ENCODE measurements at regions not wholly inside any gene's neighbourhood (a gene's known extent, or its start where the extent isn't known, plus 50 kb on each side); places are given as distances from the start of the nearest gene placed in this dataset.

DNA sequence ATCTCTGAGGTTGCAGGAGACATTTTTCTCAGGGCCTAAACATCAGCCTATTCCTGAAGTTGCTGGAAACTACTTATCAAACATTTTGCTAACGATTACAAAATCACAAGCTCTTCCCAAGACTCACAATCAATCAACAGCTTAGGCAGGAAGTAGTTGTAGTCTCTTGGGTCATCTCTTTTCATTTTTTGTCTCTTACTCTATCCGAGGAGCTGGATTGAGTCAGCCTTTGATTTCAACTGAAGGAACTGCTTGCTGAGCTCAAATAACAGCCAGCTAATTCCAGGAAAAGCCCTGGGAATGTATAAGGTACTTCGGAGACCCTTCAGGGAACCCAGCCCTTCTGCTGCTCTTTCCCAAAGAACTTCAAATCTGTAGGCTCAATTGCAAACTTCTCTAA, 398.9 kb downstream of the PLK2 start:
- H3K36me3 ChIP-seq (ENCODE audit: control insufficient read depth, insufficient read depth, low read length): no peaks in the 10 kb centered on the region
- no peak overlapping the region for H3K27ac ChIP-seq (ENCODE audit: low read depth, low read length)
- no peaks in the 10 kb centered on the region for H3K27me3 ChIP-seq (ENCODE audit: control insufficient read depth, insufficient read depth, low read length)
- no peak overlapping the region for H3K9ac ChIP-seq (ENCODE audit: low read length)
- H3K4me3 ChIP-seq (ENCODE audit: low read length): no peak overlapping the region
- H3K4me1 ChIP-seq (ENCODE audit: control insufficient read depth, insufficient read depth, low read length): no peaks in the 10 kb centered on the region

DNA sequence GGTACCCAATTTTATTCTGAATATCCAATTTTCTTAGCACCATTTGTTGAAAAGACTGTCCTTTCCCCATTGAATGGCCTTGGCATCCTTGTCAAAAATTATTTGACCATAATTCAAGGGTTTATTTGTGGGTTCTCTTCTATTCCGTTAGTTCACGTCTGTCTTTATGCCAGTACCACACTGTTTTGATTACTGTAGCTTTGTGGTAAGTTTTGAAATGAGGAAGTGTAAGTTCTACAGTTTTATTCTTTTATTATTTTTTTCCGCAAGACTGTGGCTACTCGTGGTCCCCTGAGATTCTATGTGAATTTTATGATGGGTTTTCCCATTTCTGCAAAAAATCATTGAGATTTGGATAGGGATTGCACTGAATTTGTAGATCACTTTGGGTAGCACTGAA, 402.6 kb downstream of the PLK2 start:
- H3K9ac ChIP-seq (ENCODE audit: low read length): no peak overlapping the region
- no peaks in the 10 kb centered on the region for H3K4me1 ChIP-seq (ENCODE audit: control insufficient read depth, insufficient read depth, low read length)
- no peak overlapping the region for H3K4me3 ChIP-seq (ENCODE audit: low read length)
- H3K27ac ChIP-seq (ENCODE audit: low read depth, low read length): no peak overlapping the region
- no peaks in the 10 kb centered on the region for H3K36me3 ChIP-seq (ENCODE audit: control insufficient read depth, insufficient read depth, low read length)
- H3K27me3 ChIP-seq (ENCODE audit: control insufficient read depth, insufficient read depth, low read length): no peaks in the 10 kb centered on the region

DNA sequence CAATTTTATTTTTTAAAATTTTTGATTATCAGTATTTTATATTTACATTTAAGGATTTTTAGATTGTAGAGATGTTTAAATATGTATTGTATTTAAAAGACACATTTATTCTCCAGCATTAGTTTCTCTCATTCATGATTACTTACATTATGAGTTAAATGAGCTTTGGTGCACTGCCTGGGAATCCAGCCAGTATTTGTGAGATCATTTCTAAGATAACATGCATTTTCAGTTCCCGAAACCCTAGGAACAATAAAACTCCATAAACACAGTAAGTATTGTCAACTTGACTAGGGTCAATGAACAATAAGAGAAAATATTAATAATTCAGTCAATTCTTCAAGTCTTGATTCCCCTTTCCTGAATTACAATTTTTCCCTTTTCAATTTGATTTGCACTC, 403.3 kb downstream of the PLK2 start:
- no peaks in the 10 kb centered on the region for H3K27me3 ChIP-seq (ENCODE audit: control insufficient read depth, insufficient read depth, low read length)
- no peaks in the 10 kb centered on the region for H3K4me1 ChIP-seq (ENCODE audit: control insufficient read depth, insufficient read depth, low read length)
- H3K4me3 ChIP-seq (ENCODE audit: low read length): no peak overlapping the region
- H3K36me3 ChIP-seq (ENCODE audit: control insufficient read depth, insufficient read depth, low read length): no peaks in the 10 kb centered on the region
- H3K27ac ChIP-seq (ENCODE audit: low read depth, low read length): no peak overlapping the region
- no peak overlapping the region for H3K9ac ChIP-seq (ENCODE audit: low read length)

DNA sequence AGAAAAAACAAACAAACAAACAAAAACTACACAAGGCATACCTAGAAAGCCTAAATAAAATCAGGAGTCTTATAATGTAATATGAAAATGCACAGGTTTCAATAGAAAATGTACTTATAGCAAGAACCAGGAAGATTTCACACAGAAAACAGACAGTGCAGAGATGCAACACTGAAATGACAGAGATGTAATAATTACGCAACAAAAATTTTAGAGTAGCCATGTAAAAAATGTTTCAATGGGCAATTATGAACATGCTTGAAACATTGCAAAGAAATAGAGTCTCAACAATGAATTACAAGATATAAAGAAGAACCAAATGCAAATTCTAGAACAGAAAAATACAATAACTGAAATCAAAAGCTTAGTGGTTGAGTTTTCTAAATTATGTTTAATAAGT, 405.9 kb downstream of the PLK2 start:
- Histone ChIP-seq H3K4me3 (ENCODE audit: low read length) (no peak overlapping the region), H3K36me3 (ENCODE audit: control insufficient read depth, insufficient read depth, low read length) (no peaks in the 10 kb centered on the region), H3K27me3 (ENCODE audit: control insufficient read depth, insufficient read depth, low read length) (no peaks in the 10 kb centered on the region), H3K4me1 (ENCODE audit: control insufficient read depth, insufficient read depth, low read length) (no peaks in the 10 kb centered on the region), H3K27ac (ENCODE audit: low read depth, low read length) (no peak overlapping the region), H3K9ac (ENCODE audit: low read length) (no peak overlapping the region)

DNA sequence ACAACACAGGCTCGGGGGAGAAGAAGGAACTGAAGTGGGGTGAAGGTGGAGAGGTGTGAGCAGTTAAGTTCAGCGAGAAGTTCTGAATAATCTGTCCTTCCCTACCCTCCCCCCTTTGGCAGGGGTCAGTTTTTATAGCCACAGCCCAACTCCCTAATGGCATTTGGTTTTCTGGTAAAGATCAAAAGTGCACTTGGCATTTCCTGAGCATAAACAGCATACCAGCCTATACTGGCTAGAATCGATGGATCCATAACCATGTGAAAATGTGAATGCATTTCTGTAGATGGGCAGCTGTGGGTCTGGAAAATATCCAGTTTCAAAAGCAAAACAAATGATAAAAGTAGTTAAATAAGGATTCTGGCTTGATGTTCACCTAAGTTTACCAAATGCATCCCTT, 410.9 kb downstream of the PLK2 start:
- no peaks in the 10 kb centered on the region for H3K36me3 ChIP-seq (ENCODE audit: control insufficient read depth, insufficient read depth, low read length)
- no peak overlapping the region for H3K9ac ChIP-seq (ENCODE audit: low read length)
- no peaks in the 10 kb centered on the region for H3K27me3 ChIP-seq (ENCODE audit: control insufficient read depth, insufficient read depth, low read length)
- H3K4me3 ChIP-seq (ENCODE audit: low read length): no peak overlapping the region
- no peaks in the 10 kb centered on the region for H3K4me1 ChIP-seq (ENCODE audit: control insufficient read depth, insufficient read depth, low read length)
- H3K27ac ChIP-seq (ENCODE audit: low read depth, low read length): no peak overlapping the region

DNA sequence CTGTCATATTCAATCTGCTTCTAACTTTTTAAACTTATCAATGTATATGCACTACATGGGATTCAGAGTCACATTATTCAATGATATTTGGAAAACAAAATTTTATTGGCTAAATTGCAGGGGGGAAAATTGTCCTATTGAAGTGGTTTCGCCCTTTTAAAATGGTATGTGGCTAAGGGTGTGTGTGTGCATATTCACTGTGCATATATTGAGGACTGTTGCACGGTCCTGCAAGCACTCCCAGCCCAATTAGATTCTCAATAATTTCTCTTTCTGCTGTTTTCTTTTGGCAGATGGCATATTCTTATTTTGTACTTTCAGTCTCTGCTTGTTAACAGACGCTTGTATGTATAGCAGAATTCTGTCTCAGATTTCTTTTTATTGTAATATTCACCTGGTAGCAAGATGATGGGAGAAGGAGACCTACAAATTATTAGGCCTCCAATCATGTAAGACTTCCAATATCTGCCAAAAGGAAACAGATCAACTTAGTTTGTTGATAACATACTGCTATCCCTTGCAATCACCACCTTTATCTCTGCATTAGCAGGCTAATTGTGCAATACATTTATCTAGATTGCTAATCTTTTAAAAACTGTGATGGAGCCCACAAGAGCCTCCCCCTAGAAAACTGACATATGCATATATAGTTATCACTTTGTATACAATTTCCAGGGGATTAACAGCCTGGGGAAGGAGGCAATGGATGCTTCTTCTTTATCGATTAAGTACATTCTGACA, 411.5 kb downstream of the PLK2 start:
- Histone ChIP-seq H3K27me3 (ENCODE audit: control insufficient read depth, insufficient read depth, low read length) (no peaks in the 10 kb centered on the region), H3K9ac (ENCODE audit: low read length) (no peak overlapping the region), H3K4me1 (ENCODE audit: control insufficient read depth, insufficient read depth, low read length) (no peaks in the 10 kb centered on the region), H3K27ac (ENCODE audit: low read depth, low read length) (no peak overlapping the region), H3K36me3 (ENCODE audit: control insufficient read depth, insufficient read depth, low read length) (no peaks in the 10 kb centered on the region), H3K4me3 (ENCODE audit: low read length) (no peak overlapping the region)

DNA sequence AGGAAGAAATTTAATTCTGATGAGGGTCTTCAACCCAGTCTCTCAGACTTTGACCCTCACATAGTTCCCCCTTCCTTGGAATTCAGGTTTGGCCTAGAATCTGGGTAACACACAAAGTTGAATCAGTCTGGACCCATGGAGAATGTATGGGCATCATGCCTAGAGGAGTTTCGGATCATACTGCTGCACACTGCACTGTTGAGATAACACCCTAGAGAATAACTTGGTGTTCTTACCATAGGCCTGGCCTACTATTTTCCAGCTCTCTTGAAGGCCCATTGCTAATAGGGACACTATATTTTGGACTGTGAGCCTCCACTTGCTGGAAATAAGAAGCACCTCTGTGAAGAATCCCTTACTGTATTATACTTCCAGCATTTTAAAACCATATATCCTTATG, 413.5 kb downstream of the PLK2 start:
- H3K36me3 ChIP-seq (ENCODE audit: control insufficient read depth, insufficient read depth, low read length): no peaks in the 10 kb centered on the region
- H3K4me1 ChIP-seq (ENCODE audit: control insufficient read depth, insufficient read depth, low read length): no peaks in the 10 kb centered on the region
- H3K9ac ChIP-seq (ENCODE audit: low read length): no peak overlapping the region
- no peak overlapping the region for H3K4me3 ChIP-seq (ENCODE audit: low read length)
- H3K27me3 ChIP-seq (ENCODE audit: control insufficient read depth, insufficient read depth, low read length): no peaks in the 10 kb centered on the region
- H3K27ac ChIP-seq (ENCODE audit: low read depth, low read length): no peak overlapping the region

DNA sequence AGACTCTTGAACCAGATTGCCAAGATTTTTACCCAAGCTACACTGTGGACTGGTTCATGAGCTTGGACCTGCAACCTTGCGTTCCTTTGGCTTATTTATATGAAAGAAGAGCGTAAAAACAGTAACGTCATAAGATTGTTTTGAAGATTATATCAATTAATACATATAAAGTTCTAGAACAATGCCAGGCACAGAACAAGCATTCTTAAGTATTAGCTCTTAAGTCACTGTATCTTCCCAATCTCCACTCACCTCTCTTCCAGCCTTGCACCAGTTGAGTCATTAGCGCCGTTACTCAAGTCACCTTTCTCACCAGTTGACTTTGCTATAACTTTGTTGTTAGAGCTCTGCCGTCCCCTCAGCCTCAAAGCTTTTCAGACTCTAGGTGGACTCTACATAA, 415.7 kb downstream of the PLK2 start:
- Histone ChIP-seq H3K4me3 (ENCODE audit: low read length) (no peak overlapping the region), H3K9ac (ENCODE audit: low read length) (no peak overlapping the region), H3K36me3 (ENCODE audit: control insufficient read depth, insufficient read depth, low read length) (no peaks in the 10 kb centered on the region), H3K27me3 (ENCODE audit: control insufficient read depth, insufficient read depth, low read length) (no peaks in the 10 kb centered on the region), H3K4me1 (ENCODE audit: control insufficient read depth, insufficient read depth, low read length) (no peaks in the 10 kb centered on the region), H3K27ac (ENCODE audit: low read depth, low read length) (no peak overlapping the region)

DNA sequence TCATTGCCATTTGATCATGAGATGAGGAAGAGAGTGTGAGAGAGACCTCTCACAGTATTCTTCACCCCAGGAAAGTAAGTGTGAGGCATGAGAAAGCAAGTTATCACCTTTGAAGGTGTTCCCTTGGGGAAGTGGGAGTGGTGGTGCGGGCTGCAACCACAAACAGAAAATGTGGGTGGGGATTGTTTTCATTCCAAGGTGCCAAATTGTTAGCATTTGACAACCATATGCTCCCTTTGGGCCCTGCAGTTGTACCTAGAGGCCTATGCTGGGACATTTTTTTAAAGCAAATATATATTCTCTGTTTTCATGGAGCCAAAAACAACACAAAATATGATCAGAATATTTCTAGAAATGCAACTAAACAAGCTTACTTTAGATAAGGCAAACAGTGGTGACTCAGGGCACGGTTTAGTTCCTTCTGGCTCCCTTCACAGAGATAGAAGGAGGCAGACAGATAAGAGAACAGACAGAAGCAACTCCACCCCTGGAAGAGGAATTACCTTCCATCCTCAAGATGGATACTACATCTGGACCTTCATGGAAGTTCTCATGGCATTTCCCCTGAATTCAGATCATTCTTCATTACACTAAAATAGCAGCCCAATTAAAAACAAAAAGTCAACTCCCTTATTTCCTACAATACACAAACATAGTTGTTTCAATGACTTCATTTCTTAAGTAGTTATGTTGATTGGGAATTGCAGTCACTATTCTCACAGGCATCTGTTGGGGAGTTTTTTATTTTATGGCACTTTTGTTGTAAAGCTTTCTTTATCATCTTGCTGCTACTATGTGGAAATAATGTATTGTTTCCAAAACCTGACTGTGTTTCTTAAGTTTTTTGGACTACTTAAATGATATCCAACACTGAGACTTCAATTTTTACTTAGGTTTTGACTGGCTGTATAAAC, 416.6 kb downstream of the PLK2 start:
- Histone ChIP-seq H3K27ac (ENCODE audit: low read depth, low read length) (no peak overlapping the region), H3K9ac (ENCODE audit: low read length) (no peak overlapping the region), H3K4me1 (ENCODE audit: control insufficient read depth, insufficient read depth, low read length) (no peaks in the 10 kb centered on the region), H3K27me3 (ENCODE audit: control insufficient read depth, insufficient read depth, low read length) (no peaks in the 10 kb centered on the region), H3K4me3 (ENCODE audit: low read length) (no peak overlapping the region), H3K36me3 (ENCODE audit: control insufficient read depth, insufficient read depth, low read length) (no peaks in the 10 kb centered on the region)

DNA sequence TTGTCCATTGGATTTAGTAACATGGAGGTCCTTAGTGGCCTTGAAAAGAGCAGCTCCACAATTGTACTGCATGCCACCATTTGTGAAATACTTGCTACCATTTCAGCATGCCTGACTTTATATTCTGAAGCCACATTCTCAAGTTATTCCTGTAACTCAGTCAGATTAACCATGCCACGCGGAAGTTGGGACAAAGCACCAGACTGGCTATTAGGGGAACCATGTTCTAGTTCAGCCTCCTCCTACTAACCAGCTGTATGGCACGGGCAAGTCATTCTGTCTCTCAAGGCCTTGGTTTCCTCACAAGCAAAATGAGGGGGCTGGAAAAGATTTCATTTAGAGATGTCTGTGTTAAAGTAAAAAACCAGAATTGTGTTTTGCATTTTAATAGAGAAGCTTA, 418.0 kb downstream of the PLK2 start:
- Histone ChIP-seq H3K36me3 (ENCODE audit: control insufficient read depth, insufficient read depth, low read length) (no peaks in the 10 kb centered on the region), H3K4me1 (ENCODE audit: control insufficient read depth, insufficient read depth, low read length) (no peaks in the 10 kb centered on the region), H3K27ac (ENCODE audit: low read depth, low read length) (no peak overlapping the region), H3K27me3 (ENCODE audit: control insufficient read depth, insufficient read depth, low read length) (no peaks in the 10 kb centered on the region), H3K9ac (ENCODE audit: low read length) (no peak overlapping the region), H3K4me3 (ENCODE audit: low read length) (no peak overlapping the region)

DNA sequence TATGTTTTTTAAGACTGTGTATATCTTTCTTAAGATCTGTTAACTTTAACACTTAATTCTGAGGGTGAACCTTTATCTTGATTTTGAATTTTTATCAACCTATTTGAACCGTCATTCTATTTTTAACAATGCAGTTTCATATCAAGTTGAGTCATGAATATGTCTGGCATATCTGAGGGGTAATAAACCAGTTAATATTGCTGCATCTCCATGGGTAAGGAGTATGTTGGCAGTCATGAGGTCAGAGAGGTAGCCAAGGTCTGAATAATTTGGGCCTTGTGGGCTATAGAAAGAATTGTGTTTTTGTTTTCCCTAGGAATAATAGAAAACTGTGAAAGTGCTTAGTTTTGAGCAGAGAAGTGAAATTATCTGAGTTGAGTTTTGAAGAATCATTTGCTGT, 419.0 kb downstream of the PLK2 start:
- no peak overlapping the region for H3K27ac ChIP-seq (ENCODE audit: low read depth, low read length)
- no peaks in the 10 kb centered on the region for H3K36me3 ChIP-seq (ENCODE audit: control insufficient read depth, insufficient read depth, low read length)
- no peaks in the 10 kb centered on the region for H3K4me1 ChIP-seq (ENCODE audit: control insufficient read depth, insufficient read depth, low read length)
- no peaks in the 10 kb centered on the region for H3K27me3 ChIP-seq (ENCODE audit: control insufficient read depth, insufficient read depth, low read length)
- H3K9ac ChIP-seq (ENCODE audit: low read length): no peak overlapping the region
- no peak overlapping the region for H3K4me3 ChIP-seq (ENCODE audit: low read length)

DNA sequence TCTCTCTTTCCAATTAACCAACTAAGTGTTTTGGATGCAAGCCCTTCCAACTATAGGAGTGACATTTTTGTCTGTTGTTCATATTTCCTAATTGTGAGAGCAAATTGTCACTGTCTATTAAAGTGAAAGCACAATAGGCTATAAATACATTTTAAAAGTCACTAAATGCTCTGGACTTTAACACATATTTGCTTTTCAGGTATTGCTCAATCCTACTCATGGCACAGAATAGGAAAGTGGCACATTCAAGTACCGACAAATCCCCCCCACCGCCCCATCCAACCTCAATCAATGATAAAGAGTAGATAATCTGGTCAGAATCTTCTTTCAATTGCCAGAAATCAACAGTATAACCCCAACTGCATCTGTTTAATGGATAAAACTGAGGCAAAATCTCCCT, 419.8 kb downstream of the PLK2 start:
- Histone ChIP-seq H3K27me3 (ENCODE audit: control insufficient read depth, insufficient read depth, low read length) (no peaks in the 10 kb centered on the region), H3K9ac (ENCODE audit: low read length) (no peak overlapping the region), H3K4me3 (ENCODE audit: low read length) (no peak overlapping the region), H3K27ac (ENCODE audit: low read depth, low read length) (no peak overlapping the region), H3K4me1 (ENCODE audit: control insufficient read depth, insufficient read depth, low read length) (no peaks in the 10 kb centered on the region), H3K36me3 (ENCODE audit: control insufficient read depth, insufficient read depth, low read length) (no peaks in the 10 kb centered on the region)

DNA sequence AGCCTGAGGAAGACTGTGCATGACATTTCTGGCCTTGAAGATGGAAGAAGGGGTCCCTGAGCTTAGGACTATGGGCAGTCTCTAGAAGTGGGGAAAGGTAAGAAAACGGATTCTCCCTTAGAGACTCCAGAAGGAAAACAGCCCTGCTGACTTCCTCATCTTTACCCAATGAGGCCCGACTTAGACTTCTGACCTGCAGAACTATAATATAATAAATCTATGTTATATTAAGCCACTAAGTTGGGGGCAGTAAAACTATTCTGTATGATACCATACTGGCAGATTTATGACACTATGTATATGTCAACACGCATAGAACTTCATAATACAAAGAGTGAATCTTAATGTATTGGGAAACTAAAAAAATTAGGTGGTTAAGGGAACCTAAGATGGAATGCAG, 422.0 kb downstream of the PLK2 start:
- no peak overlapping the region for H3K27ac ChIP-seq (ENCODE audit: low read depth, low read length)
- no peaks in the 10 kb centered on the region for H3K36me3 ChIP-seq (ENCODE audit: control insufficient read depth, insufficient read depth, low read length)
- H3K4me3 ChIP-seq (ENCODE audit: low read length): no peak overlapping the region
- H3K9ac ChIP-seq (ENCODE audit: low read length): no peak overlapping the region
- H3K4me1 ChIP-seq (ENCODE audit: control insufficient read depth, insufficient read depth, low read length): no peaks in the 10 kb centered on the region
- H3K27me3 ChIP-seq (ENCODE audit: control insufficient read depth, insufficient read depth, low read length): no peaks in the 10 kb centered on the region
